MM.1S (cell line): ENCODE measurements at regions not wholly inside any gene's neighbourhood (a gene's known extent, or its start where the extent isn't known, plus 50 kb on each side); places are given as distances from the start of the nearest gene placed in this dataset.
A peak's percentile ranks its signal among the peaks of the same experiment; 100 is the strongest.

Experiments used
- DNase-seq: peaks from one replicate; pipeline ENCODE4 v3.0.0-alpha.2; 2015
- H2AFZ ChIP-seq: fragments of 300-600 bp; sonication (generic); 2 replicates; pipeline ENCODE4 v1.6.0; 2016; ENCODE audit warnings: antibody characterized with exemption, low read length
- H3F3A ChIP-seq: fragments of 300-600 bp; sonication (generic); 2 replicates; pipeline ENCODE4 v1.6.1; 2016; ENCODE audit warnings: mild to moderate bottlenecking, antibody characterized with exemption, low read length, moderate library complexity, mixed read lengths; ENCODE audit not compliant: insufficient read depth
- H3K27ac ChIP-seq: fragments of 300-600 bp; sonication (generic); 2 replicates; pipeline ENCODE4 v1.5.1; 2016; ENCODE audit warnings: mild to moderate bottlenecking, low read length
- H3K27me3 ChIP-seq: fragments of 300-600 bp; sonication (generic); replicated peaks from 2 replicates; pipeline ENCODE4 v1.6.0; 2016; ENCODE audit warnings: low read length; ENCODE audit not compliant: insufficient read depth
- H3K36me3 ChIP-seq: fragments of 300-600 bp; sonication (generic); replicated peaks from 2 replicates; pipeline ENCODE4 v1.6.1; 2016; ENCODE audit warnings: mild to moderate bottlenecking, low read length, mixed read lengths; ENCODE audit not compliant: insufficient read depth
- H3K4me1 ChIP-seq: fragments of 300-600 bp; sonication (generic); 2 replicates; pipeline ENCODE4 v1.6.1; 2016; ENCODE audit warnings: low read length, mixed read lengths
- H3K4me2 ChIP-seq: fragments of 300-600 bp; sonication (generic); 2 replicates; pipeline ENCODE4 v1.6.0; 2016; ENCODE audit warnings: low read depth, low read length
- H3K4me3 ChIP-seq: fragments of 300-600 bp; sonication (generic); 2 replicates; pipeline ENCODE4 v1.5.1; 2016; ENCODE audit warnings: low read length, mixed read lengths
- H3K79me2 ChIP-seq: fragments of 300-600 bp; sonication (generic); 2 replicates; pipeline ENCODE4 v1.6.1; 2016; ENCODE audit warnings: mixed run types, low read length, mixed read lengths
- H3K9ac ChIP-seq: fragments of 300-600 bp; sonication (generic); 2 replicates; pipeline ENCODE4 v1.6.1; 2016; ENCODE audit warnings: low read length, mixed read lengths
- H3K9me2 ChIP-seq: fragments of 300-600 bp; sonication (generic); replicated peaks from 2 replicates; pipeline ENCODE4 v1.6.1; 2016; ENCODE audit warnings: mild to moderate bottlenecking, low read length, mixed read lengths; ENCODE audit not compliant: insufficient read depth
- H3K9me3 ChIP-seq: fragments of 300-600 bp; sonication (generic); replicated peaks from 2 replicates; pipeline ENCODE4 v1.6.1; 2016; ENCODE audit warnings: mild to moderate bottlenecking, low read length, mixed read lengths; ENCODE audit not compliant: insufficient read depth
- H4K20me1 ChIP-seq: fragments of 300-600 bp; sonication (generic); 2 replicates; pipeline ENCODE4 v1.6.1; 2016; ENCODE audit warnings: mild to moderate bottlenecking, low read length, moderate library complexity, mixed read lengths; ENCODE audit not compliant: insufficient read depth
- EZH2 ChIP-seq: fragments of 300-600 bp; sonication (generic); optimal IDR thresholded peaks from 2 replicates; pipeline ENCODE3; 2017; ENCODE audit warnings: low read depth, mild to moderate bottlenecking, antibody characterized with exemption, low read length, mixed read lengths
- EZH2phosphoT487 ChIP-seq: fragments of 300-600 bp; sonication (generic); IDR thresholded peaks from 2 replicates; pipeline ENCODE4 v1.6.1; 2018; ENCODE audit warnings: antibody characterized with exemption, low read length
- TF ChIP-seq, protein P1 (sequence below): fragments of 300-600 bp; sonication (generic); IDR thresholded peaks from 2 replicates; pipeline ENCODE4 v1.5.1; 2016; ENCODE audit warnings: antibody characterized with exemption, low read length, mixed read lengths

DNA sequence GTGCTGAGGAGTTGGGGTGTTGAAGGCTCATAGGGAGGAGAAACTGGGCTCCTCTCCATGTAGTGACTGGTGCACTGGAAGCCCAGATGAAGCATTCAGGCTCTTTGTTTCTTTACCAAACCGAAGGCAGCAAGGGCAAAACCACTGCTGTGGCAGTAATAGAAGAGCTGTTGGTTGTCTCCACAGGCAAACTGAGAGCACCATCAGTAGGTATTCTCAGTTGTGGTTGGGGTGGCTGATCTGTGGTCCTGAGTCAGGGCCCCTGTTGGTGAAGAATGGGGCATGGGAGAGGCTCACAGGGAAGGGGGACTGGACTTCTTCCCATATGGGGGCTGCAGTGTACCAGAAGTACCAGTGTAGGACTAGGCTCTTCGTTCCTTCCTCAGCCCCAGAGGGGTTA lies 460.2 kb upstream of the IMPG1 start:
- Histone ChIP-seq H3K9me2 (no peaks in the 10 kb centered on the region), H3F3A (no peaks in the 10 kb centered on the region), H3K27me3 (no peaks in the 10 kb centered on the region), H3K9ac (no peak overlapping the region), H3K4me3 (no peak overlapping the region), H3K27ac (no peak overlapping the region), H4K20me1 (no peaks in the 10 kb centered on the region), H3K9me3 (no peaks in the 10 kb centered on the region), H3K4me2 (no peak overlapping the region), H3K4me1 (no peaks in the 10 kb centered on the region), H3K79me2 (no peaks in the 10 kb centered on the region), H3K36me3 (no peaks in the 10 kb centered on the region), H2AFZ (no peak overlapping the region)
- no peak for DNase-seq
- TF ChIP-seq EZH2 (no peak), EZH2phosphoT487 (no peak)
- TF ChIP-seq, protein P1, sequence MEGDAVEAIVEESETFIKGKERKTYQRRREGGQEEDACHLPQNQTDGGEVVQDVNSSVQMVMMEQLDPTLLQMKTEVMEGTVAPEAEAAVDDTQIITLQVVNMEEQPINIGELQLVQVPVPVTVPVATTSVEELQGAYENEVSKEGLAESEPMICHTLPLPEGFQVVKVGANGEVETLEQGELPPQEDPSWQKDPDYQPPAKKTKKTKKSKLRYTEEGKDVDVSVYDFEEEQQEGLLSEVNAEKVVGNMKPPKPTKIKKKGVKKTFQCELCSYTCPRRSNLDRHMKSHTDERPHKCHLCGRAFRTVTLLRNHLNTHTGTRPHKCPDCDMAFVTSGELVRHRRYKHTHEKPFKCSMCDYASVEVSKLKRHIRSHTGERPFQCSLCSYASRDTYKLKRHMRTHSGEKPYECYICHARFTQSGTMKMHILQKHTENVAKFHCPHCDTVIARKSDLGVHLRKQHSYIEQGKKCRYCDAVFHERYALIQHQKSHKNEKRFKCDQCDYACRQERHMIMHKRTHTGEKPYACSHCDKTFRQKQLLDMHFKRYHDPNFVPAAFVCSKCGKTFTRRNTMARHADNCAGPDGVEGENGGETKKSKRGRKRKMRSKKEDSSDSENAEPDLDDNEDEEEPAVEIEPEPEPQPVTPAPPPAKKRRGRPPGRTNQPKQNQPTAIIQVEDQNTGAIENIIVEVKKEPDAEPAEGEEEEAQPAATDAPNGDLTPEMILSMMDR: no peak

DNA sequence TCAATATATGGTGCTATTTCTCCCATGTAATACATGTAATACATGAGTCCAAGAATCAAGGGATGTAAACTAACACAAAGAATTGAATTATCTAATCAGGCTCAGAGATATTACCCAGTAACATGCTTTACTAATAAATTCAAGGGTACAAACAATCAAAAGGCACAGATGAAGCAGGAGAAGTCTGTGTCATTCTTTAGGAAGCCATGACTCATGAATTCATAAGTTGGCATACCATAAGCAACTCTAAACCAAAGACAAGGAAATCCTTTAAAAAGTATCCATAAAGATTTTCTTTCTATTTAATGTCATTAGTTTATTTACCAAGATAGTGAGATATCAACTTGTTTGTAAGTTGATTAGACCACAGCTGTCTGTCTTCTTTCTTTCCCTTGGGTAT lies 446.0 kb upstream of the IMPG1 start:
- Histone ChIP-seq H3K9ac (no peak overlapping the region), H3K36me3 (no peaks in the 10 kb centered on the region), H3K9me2 (no peaks in the 10 kb centered on the region), H3F3A (peaks cover 6% of the 10 kb centered on the region; the same call in 1 of the 2 replicates), H3K4me1 (peaks cover 11% of the 10 kb centered on the region), H3K4me2 (no peak overlapping the region), H4K20me1 (no peaks in the 10 kb centered on the region), H3K27ac (no peak overlapping the region), H3K79me2 (no peaks in the 10 kb centered on the region), H3K9me3 (no peaks in the 10 kb centered on the region), H3K27me3 (no peaks in the 10 kb centered on the region), H2AFZ (no peak overlapping the region), H3K4me3 (no peak overlapping the region)
- no peak for DNase-seq
- TF ChIP-seq, protein P1: no peak
- TF ChIP-seq EZH2 (no peak), EZH2phosphoT487 (no peak)

DNA sequence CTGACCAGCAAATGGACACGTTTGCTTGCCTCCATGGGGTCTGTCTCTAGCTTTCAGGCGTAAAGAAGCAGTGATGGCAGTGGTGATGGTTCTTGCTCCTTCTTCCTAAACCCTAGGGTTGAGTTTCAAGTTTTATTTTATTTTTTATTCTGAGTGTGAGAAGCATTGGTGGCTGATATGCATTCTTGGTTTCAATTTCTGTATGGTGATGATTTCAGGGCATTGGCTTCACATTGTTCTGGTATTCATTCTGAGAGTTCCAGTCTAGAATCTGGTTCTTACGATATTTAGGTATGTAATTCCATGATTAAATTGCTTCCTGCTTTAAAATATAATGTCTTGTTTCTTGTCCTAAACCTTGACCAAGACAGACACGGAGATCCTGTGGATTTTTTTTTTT lies 444.5 kb upstream of the IMPG1 start:
- no peak for TF ChIP-seq EZH2phosphoT487
- TF ChIP-seq EZH2: no peak
- TF ChIP-seq, protein P1: no peak
- Histone ChIP-seq H3K9me3 (no peaks in the 10 kb centered on the region), H3K27ac (peak overlapping the region; percentile 66; the same call in 1 of the 2 replicates), H3K4me3 (peak overlapping the region; percentile 42), H3K4me1 (peaks cover 19% of the 10 kb centered on the region), H3K4me2 (peak overlapping the region; percentile 77; the same call in 1 of the 2 replicates), H2AFZ (peak overlapping the region; percentile 80), H3K9ac (peak overlapping the region; percentile 22; the same call in 1 of the 2 replicates), H3K79me2 (no peaks in the 10 kb centered on the region), H3K36me3 (no peaks in the 10 kb centered on the region), H3K9me2 (no peaks in the 10 kb centered on the region), H4K20me1 (no peaks in the 10 kb centered on the region), H3F3A (peaks cover 6% of the 10 kb centered on the region; the same call in 1 of the 2 replicates), H3K27me3 (no peaks in the 10 kb centered on the region)
- DNase-seq: peak; percentile 43
